ENCODE measurements at regions not wholly inside any gene's neighbourhood (a gene's known extent, or its start where the extent isn't known, plus 50 kb on each side); places are given as distances from the start of the nearest gene placed in this dataset.

- Histone ChIP-seq H3K4me3 (ENCODE audit: low read depth, low read length, poor library complexity, severe bottlenecking) (no peak overlapping the region), H3K36me3 (ENCODE audit: insufficient read depth, low read length, poor library complexity, severe bottlenecking) (no peaks in the 10 kb centered on the region), H3K9me3 (ENCODE audit: low read depth, low read length, poor library complexity, severe bottlenecking) (no peaks in the 10 kb centered on the region), H3K27me3 (replicated peaks; ENCODE audit: insufficient read depth, low read depth, low read length, poor library complexity) (peaks cover 2% of the 10 kb centered on the region), H3K27ac (ENCODE audit: low read depth, low read length, poor library complexity, severe bottlenecking) (no peak overlapping the region), H3K4me1 (ENCODE audit: insufficient read depth, low read length, poor library complexity, severe bottlenecking) (no peaks in the 10 kb centered on the region)
- no peak for TF ChIP-seq CTCF (conservative IDR thresholded peaks at IDR 0.05; ENCODE audit: low read depth, low read length)
- TF ChIP-seq EZH2 (IDR thresholded peaks at IDR 0.05; ENCODE audit: borderline replicate concordance, low read depth, low read length, poor library complexity, severe bottlenecking), result no peak
- CTCF ChIA-PET, result interaction anchor here (0.5 kb wide), 1 partner anchor 578 kb away, joined by 5 read pairs; no protein-coding TSS in a partner anchor
- intact Hi-C loops (cut with micrococcal nuclease; ENCODE audit: unreplicated experiment), result no loop called here
- DNase-seq (ENCODE audit: low spot score), result no peak
- no TSS peak for BruUV-seq (replicated peaks)
- POLR2A ChIA-PET (ENCODE audit: low non-redundant PET), result no interaction called here
Measured at GRCh38 chr3:139286241-139286640, 57.6 kb upstream of the MRPS22 start.

- ChIA-PET POLR2A (ENCODE audit: low non-redundant PET) (no interaction called here), CTCF (no interaction called here)
- H3K4me1 ChIP-seq (ENCODE audit: insufficient read depth, low read length, poor library complexity, severe bottlenecking), result no peaks in the 10 kb centered on the region
- no peaks in the 10 kb centered on the region for H3K9me3 ChIP-seq (ENCODE audit: low read depth, low read length, poor library complexity, severe bottlenecking)
- intact Hi-C loops (cut with micrococcal nuclease; ENCODE audit: unreplicated experiment), result no loop called here
- H3K27ac ChIP-seq (ENCODE audit: low read depth, low read length, poor library complexity, severe bottlenecking), result no peak overlapping the region
- no TSS peak for BruUV-seq (replicated peaks)
- no peak for DNase-seq (ENCODE audit: low spot score)
- no peaks in the 10 kb centered on the region for H3K27me3 ChIP-seq (replicated peaks; ENCODE audit: insufficient read depth, low read depth, low read length, poor library complexity)
- TF ChIP-seq EZH2 (IDR thresholded peaks at IDR 0.05; ENCODE audit: borderline replicate concordance, low read depth, low read length, poor library complexity, severe bottlenecking) (no peak), CTCF (conservative IDR thresholded peaks at IDR 0.05; ENCODE audit: low read depth, low read length) (no peak)
- no peak overlapping the region for H3K4me3 ChIP-seq (ENCODE audit: low read depth, low read length, poor library complexity, severe bottlenecking)
- no peaks in the 10 kb centered on the region for H3K36me3 ChIP-seq (ENCODE audit: insufficient read depth, low read length, poor library complexity, severe bottlenecking)
Measured at GRCh38 chr3:139286825-139287224, 57.0 kb upstream of the MRPS22 start.

- H3K27me3 ChIP-seq (replicated peaks; ENCODE audit: insufficient read depth, low read depth, low read length, poor library complexity), result no peaks in the 10 kb centered on the region
- no peak overlapping the region for H3K4me3 ChIP-seq (ENCODE audit: low read depth, low read length, poor library complexity, severe bottlenecking)
- H3K4me1 ChIP-seq (ENCODE audit: insufficient read depth, low read length, poor library complexity, severe bottlenecking), result no peaks in the 10 kb centered on the region
- no peaks in the 10 kb centered on the region for H3K9me3 ChIP-seq (ENCODE audit: low read depth, low read length, poor library complexity, severe bottlenecking)
- no peak for DNase-seq (ENCODE audit: low spot score)
- no peaks in the 10 kb centered on the region for H3K36me3 ChIP-seq (ENCODE audit: insufficient read depth, low read length, poor library complexity, severe bottlenecking)
- CTCF ChIA-PET, result no interaction called here
- BruUV-seq (replicated peaks), result no TSS peak
- H3K27ac ChIP-seq (ENCODE audit: low read depth, low read length, poor library complexity, severe bottlenecking), result no peak overlapping the region
- POLR2A ChIA-PET (ENCODE audit: low non-redundant PET), result no interaction called here
- TF ChIP-seq CTCF (conservative IDR thresholded peaks at IDR 0.05; ENCODE audit: low read depth, low read length), result no peak
- TF ChIP-seq EZH2 (IDR thresholded peaks at IDR 0.05; ENCODE audit: borderline replicate concordance, low read depth, low read length, poor library complexity, severe bottlenecking), result no peak
- intact Hi-C loops (cut with micrococcal nuclease; ENCODE audit: unreplicated experiment), result no loop called here
Measured at GRCh38 chr3:139287557-139287956, 56.3 kb upstream of the MRPS22 start.

All from A673 (cell line).